GM19324 (cell line): ENCODE measurements at regions not wholly inside any gene's neighbourhood (a gene's known extent, or its start where the extent isn't known, plus 50 kb on each side); places are given as distances from the start of the nearest gene placed in this dataset.
A peak's percentile ranks its signal among the peaks of the same experiment; 100 is the strongest.

ENCODE experiments used
- ATAC-seq: cut with Tn5 transposase; IDR thresholded peaks from one replicate; pipeline ENCODE4 v1.9.1; 2021; ENCODE audit warnings: mild to moderate bottlenecking, moderate library complexity; ENCODE audit not compliant: unreplicated experiment, low FRiP score

DNA sequence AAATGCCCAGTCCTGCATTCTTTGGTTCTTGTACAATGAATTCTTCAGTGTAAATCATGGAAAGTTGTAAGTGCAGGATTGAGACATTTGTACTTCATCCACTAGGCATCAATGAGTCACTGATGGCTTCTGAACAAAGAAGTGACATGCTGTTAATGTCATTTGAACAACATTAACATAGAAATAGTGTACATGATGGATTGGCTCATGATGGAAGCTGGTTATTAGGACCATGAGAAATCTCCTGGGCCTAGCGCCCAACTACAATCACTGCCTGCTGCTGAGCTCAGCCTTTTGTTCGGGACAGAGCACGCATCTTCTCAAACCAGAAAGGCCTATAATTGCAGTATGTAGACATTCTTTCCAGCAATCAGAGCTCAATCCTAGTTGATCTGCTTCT lies 316.8 kb upstream of the TSHZ2 start:
- no peak for ATAC-seq

DNA sequence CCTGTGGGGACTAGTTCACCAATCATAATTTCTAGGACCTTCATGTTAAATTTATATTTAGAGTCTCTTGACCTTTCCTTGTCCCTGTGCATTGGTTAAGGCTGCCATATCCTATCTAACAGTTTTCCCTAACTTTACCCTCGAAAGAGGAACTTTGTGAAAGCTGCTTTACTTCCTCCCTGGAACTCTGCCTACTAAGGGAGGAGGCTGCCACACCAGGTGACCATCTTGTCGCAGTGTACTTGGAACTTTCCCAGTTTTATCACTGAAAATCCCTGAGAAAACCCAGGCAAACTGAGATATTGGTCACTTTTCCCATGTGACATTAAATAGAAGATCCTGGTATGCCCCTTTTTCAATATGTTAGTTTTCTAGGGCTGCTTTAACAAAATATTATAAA lies 317.6 kb upstream of the TSHZ2 start:
- ATAC-seq = no peak

DNA sequence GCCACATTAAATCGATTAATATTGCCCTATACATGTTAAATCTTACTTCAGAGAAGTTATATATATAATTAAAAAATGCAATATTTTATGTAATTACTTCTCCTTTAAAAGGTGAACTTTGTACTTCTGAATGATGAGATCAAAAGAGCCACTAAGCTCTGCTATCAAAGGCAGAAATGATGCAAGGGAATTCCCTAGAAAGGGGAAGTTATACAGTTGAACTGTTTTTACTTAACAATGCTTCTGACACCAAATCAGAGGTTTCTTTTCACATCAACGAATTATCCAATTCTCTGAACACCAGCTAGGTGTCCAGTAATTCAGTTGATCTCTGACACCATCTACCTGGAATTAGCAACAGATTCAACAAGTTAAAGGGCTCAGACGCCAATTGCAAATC lies 319.9 kb upstream of the TSHZ2 start:
- ATAC-seq = no peak

DNA sequence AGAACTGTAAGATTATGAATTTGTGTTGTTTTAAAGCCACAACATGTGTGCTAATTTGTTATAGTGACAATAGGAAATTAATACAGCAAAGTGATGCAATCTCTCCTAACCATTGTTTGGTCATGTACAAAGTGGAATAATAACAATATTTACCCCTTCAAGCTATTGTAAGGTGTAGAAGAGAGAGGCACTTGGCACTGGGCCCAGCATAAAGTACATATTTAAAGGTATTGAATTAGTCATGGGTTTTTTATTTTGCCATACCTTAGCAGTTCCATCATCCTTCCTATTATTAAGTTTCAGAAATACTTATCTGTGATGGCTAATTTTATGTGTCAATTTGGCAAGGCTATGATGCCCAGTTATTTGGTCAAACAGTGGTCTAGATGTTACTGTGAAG lies 322.4 kb upstream of the TSHZ2 start:
- ATAC-seq = no peak

DNA sequence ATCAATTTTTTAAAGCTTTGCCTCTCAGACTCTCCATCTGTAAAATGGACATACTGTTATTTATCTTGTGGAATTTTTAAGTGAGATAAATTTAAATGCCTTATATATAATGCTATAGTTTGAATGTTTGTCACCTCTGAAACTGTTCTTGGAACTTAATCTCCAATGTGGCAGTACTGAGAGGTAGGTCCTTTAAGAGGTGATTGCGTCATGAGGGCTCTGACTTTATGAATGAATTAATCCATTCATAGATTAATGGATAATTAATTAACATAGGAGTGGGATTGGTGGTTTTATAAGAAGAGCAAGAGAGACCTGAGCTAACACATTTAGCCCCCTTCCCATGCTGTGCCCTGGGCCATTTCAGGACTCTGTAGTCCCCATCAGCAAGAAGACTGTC lies 326.3 kb upstream of the TSHZ2 start:
- no peak for ATAC-seq

DNA sequence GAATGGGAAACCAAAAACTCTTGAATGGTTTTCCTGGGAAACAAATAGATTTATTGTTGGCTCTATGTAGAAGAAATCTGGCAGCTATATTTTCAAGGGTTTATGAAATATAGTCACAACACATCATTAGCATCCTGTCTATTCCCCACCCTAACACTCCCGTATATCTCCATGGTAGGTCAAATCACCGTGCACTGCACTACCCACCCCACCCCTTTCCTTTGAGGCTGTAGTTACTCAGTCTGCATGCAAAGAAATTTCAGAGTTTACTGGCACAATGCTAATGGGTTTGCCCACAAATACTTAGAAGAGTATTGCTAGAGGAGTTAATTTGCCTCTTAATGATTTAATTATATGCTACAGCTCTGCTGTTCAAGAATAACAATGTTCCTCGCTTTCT lies 329.1 kb upstream of the TSHZ2 start:
- no peak for ATAC-seq

DNA sequence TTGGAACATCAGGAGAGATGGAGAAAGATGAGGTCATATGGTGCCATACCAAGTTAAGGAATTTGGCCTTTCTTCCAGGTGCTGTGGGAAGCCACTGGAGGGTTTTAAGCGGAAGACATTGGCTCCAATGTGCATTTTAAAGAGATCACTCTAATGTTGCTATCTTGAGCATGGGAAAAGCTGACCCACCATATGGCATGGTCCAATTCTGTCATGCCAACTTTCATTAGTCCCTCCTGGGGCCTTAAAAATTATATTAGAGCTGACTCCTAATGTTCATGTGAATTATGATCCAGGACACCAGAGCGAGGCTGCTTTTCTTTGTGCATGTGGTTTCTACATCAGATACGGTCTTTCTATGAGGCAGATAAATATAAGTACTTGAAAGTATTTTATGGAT lies 335.0 kb upstream of the TSHZ2 start:
- no peak for ATAC-seq

DNA sequence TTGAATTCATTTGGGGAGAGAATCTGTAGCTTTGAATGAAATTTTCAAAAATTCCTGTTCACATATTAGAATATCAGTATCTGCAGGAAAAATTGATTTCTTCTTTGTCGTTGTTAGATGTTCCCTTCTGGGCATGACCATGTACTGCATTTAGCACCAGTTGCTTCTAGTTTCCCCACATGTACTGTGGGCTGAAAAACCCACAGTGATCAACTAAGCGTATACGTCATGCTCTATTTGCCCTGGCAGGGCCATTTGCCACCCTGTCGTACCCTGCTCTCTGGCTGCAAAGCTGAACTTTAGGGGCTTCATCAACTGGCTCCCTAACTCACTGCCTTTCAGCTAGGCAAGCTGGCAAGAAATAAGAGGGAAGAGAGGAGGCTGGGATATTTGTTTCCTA lies 340.7 kb upstream of the TSHZ2 start:
- ATAC-seq = no peak

DNA sequence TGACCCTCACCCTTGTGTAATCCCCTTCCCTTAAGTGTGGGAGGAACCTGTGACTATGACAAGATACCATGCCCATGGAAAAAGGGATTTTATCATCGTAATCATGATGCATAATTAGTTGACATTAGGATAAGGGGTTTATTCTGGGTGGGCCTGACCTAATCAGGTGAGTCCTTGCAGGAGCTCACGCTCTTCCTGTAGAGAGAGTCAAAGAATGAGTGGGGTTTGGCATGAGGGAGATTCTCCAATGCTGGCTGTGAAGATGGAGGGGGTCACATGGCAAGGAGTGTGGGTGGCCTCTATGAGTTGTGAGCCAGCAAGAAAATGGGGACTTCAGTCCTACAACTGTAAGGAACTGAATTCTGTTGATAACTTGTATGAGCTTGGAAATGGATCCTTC lies 342.0 kb upstream of the TSHZ2 start:
- no peak for ATAC-seq

DNA sequence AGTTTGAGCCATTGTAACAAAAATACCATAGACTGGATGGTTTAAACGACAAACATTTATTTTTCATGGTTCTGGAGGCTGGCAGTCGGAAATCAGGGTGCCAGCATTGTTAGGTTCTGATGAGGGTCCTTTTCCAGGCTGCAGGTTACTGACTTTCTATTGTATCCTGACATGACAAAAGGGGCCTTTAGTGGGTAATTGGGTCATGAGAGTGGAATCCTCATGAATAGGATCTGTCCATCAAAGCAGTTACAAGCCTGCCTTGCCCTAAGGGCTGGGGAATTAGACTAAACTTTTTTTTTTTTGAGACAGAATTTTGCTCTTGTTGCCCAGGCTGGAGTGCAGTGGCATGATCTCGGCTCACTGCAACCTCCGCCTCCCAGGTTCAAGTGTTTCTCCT lies 347.9 kb upstream of the TSHZ2 start:
- no peak for ATAC-seq

DNA sequence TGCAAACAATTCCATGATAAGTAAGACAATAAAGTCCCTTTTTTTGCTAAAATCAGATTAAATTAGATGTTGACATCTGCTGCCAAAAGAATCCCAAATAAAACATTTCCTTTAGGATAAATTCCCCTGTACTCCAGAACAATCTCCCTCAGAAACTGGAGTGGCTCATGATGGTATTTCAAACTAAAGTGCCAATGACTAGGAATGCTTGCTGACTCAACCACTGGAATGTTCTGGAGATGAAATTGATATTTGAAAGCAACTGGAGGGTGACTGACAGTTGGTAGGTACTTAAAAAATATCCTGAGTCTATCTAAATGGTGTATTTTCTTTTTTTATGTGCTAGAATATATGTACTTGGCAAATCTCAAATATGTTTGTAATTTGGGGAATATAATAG lies 350.1 kb upstream of the TSHZ2 start:
- ATAC-seq = no peak

DNA sequence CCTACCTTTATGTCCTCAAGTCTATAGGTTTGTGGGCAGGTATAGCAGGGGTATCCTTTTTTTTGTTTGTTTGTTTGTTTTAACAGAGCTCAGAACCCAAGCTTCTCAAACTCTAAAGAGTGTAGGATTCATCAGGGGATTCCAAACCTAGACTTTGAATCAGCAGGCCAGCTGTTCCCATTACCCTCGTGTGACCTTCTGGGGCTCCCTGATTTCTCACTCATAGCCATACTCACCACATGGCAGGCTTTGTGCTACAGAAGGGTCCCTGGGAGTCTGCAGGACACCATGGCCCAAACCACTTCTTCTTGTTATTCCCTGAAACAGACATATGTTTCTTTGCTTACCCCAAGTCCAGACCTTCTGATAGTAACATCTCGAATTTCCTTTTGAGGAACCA lies 350.8 kb upstream of the TSHZ2 start:
- ATAC-seq = no peak

DNA sequence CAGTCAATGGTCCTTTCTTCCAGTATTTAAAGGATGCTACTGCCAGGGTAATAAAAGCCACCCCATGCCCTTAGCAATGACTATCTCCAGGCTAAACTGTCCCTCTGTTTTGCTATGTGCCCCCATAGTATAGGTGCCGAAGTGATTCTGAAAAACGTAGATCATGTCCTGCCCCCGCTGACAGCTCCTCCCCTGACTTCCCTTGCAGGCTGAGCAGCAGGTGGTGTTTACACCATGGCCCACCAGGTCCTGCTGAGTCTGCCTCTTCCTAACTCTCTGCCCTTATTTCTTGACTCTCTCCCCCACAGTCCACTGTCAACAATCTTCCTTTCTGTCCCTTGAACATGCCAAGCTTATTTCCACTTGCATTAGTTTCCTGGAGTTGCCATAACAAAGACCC lies 352.5 kb upstream of the TSHZ2 start:
- ATAC-seq = no peak

DNA sequence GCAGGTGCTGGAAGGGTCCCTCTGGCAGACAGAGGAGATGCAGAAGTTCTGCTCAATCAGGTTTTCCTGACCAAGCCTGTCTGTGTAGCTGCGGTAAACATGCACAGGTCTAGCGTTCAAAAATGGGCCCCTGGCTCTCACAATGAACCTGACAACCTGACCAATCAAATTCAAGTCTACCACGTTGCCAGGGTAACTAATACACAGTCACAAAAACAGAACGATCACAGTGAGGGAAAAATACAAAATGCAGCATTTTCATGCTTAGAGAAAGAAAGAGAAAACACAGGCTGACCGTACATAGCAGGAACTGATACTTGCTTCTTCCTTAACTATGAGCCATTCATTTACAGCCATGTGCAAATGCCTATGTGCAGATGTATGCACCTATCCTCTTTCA lies 353.1 kb upstream of the TSHZ2 start:
- peak; percentile 82 for ATAC-seq

DNA sequence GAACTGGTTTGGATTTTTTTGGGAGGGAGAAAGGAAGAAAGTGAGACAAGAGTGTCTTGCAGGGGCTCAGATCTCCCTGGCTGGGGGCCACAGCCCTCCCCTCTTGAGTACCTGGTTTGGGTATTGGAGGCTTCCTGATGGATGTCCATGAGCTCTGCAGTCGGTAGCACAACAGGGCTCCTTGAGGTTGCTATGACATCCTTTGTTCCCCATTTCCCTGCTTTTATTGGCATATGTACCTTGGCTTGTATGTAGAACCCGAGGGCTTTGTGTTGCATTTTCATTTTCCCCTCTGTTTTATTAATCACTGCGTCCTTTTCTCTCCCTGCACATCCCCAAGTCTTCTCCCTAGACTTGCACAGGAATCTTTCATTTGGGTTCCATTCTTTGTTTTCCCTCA lies 355.5 kb upstream of the TSHZ2 start:
- no peak for ATAC-seq

DNA sequence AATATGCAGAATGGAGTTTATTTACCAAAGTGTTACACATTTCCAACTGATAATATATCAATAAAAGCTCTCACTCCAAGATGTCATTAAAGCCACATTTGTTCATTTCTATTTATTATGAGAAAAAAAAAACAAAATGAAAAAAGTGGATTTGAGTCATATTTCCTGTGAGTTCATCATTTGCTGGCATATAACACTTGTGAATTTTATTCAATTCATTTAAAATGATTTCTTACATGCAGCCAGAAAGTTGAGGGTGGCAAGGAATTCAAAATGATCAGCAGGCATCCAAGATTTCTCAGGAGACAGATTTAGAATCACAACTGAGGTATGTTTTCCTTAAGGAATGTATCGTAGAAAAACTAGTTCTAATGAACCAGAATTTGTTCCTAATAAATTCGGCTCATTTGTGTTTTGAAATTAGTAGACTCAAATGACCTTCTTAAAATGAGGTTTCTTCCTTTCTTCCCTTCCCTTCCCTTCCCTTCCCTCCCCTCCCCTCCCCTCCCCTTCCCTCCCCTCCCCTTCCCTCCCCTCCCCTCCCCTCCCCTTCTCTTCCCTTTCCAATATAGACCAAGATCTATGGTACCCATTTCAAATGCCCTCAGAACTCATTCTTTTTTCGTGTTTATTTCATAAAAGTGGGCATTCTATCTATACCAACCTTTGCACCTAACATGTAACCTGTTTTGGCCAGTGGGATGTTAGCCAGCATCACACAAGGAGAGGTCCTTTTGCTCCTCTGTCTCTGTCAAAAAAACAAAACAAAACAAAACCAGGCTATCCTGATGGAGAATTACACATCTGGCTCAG lies 357.9 kb upstream of the TSHZ2 start:
- ATAC-seq = no peak

DNA sequence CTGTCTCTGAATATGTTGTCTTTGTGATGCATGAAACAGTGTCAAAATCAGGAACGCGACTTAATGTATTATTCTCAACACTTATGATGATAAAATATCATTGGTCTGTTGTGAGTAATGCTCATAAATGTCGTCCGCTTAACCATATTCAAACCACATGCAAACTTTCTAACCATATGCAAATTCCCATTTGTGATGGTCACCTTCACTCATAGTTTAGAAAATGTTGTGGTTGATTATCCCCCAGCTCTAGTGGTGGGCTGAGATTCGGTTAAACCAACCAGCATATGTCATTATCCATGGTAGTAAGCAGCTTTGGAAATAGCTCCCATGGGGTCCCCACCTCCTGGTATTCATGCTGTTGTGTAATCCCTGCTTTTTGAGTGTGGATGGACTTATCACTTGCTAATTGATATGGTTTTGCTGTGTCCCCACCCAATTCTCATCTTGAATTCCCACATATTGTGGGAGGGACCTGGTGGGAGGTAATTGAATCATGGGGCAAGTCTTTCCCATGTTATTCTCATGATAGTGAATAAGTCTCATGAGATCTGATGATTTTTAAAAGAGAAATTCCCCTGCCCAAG lies 360.0 kb upstream of the TSHZ2 start:
- no peak for ATAC-seq

DNA sequence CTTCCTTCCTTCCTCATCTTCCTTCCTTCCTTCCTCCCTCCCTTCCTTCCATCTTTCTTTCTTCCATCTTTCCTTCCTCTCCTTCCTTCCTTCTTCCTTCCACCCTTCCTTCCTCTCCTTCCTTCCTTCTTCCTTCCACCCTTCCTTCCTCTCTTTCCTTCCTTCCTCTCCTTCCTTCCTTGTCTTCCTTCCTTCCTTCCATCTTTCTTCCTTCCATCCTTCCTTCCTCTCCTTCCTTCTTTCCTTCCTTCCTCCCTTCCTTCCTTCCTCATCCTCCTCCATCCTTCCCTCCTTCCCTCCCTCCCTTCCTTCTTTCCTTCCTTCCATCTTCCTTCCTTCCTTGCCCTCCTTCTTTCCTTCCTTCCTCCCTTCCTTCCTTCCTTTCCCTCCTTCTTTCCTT lies 361.4 kb upstream of the TSHZ2 start:
- no peak for ATAC-seq

DNA sequence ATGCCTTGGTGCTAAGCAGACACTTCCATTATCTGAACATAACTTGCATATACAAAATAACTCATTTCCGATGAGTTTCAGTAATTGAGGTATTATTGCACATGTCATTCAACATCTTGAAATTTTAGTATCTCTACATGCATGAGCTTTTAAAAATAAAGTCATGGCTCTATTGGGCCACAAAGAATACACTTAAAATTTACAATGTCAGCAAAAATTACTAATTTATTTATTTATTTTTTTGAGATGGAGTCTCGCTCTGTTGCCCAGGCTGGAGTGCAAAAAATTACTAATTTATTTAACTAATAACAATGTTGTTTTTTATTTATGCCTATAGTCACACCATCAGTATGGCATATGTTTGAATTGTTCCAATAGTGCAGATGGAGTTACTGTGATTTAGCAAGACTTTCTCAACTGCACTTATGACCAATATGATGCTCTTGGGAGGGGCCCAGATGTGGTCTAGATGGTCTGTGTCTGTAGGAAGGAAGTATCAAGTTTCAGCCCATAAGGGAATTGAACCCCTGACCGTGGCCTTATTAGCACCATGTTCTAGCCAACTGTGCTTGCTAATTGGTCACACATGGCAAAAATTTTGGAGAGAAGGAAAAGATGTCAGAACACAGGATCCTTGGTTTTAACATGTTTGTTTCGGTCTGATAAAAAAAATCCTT lies 370.7 kb upstream of the TSHZ2 start:
- ATAC-seq = no peak

DNA sequence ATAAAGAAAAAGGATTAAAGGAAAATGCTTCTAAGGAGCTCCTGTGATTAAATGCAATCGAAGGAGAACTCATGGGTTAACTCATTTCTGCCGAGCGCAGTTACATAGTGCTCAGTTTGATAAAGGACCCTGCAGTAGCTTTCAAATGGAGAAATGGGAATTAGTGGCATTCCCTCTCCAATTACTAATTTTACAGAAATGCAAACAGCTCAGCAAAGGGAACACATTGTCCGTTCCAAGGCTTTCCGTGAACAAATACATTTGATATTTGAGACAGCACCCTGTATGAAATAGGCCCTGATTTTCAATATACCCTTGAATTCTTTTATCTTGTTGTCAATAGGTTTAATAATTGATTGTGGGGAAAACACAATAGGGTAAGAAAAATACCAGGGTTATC lies 375.9 kb upstream of the TSHZ2 start:
- no peak for ATAC-seq

DNA sequence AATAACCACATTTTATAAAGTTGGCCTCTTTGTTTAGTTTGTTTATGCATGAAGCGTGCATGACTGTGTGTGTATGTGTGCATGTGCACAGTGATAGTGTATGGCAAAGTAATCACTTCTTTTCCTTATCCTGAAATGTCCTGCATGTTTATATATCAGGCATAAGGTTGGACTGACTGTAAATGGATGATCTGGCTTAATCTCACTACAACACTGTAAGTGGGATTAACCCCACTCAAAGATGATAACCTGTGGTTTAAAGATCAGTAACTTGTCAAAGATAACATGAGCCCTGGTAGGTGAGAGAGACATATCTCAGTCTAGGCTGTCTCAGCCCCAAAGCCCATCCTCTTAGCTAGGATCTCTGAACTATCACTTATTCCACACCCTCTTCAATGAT lies 376.6 kb upstream of the TSHZ2 start:
- no peak for ATAC-seq

DNA sequence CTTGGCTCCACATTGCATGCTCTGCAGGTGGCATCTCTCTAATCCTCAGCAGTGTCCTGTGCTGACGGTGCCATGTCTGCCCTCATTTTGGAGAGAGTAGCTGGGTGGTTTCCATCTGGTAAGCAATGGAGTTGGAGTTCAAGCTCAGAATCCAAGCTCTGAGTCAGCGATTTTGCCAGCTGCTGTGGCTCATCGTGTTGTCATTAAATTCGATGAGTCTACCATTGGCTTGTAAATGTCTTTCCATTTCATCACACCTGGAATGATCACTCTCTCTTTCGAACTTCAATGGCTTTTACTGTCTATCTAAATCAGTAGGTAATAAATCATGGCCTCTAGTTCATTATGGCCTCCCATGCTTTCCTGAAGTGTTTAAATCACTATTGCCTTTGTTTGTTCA lies 378.5 kb upstream of the TSHZ2 start:
- ATAC-seq = no peak
